Thymus (tissue), 11 donors: ENCODE measurements at regions not wholly inside any gene's neighbourhood (a gene's known extent, or its start where the extent isn't known, plus 50 kb on each side); places are given as distances from the start of the nearest gene placed in this dataset.
A peak's percentile ranks its signal among the peaks of the same experiment; 100 is the strongest.

Source experiments
- DNase-seq, 9 donors: peaks; one replicate each; pipeline ENCODE4 v3.0.0-alpha.2; 2013; ENCODE audit warnings: low spot score in 9 of 9, low read depth in 6 of 9, missing footprints in 1 of 9
- H3K27ac ChIP-seq, 2 donors: one replicate each; pipeline ENCODE4 v1.5.1; 2013; ENCODE audit warnings: control low read depth in 1 of 2, low read depth in 1 of 2, low read length in 1 of 2, mild to moderate bottlenecking in 1 of 2, moderate library complexity in 1 of 2
- H3K27me3 ChIP-seq, 2 donors: one replicate each; pipeline ENCODE4 v1.5.1; 2013; ENCODE audit warnings: low read length in 1 of 2; ENCODE audit not compliant: control insufficient read depth in 2 of 2, insufficient read depth in 1 of 2
- H3K36me3 ChIP-seq, 2 donors: one replicate each; pipeline ENCODE4 v1.5.1; 2013; ENCODE audit warnings: low read length in 1 of 2, mild to moderate bottlenecking in 1 of 2, moderate library complexity in 1 of 2; ENCODE audit not compliant: control insufficient read depth in 2 of 2, insufficient read depth in 2 of 2
- H3K4me1 ChIP-seq, 2 donors: one replicate each; pipeline ENCODE4 v1.5.1; 2013; ENCODE audit warnings: low read length in 2 of 2; ENCODE audit not compliant: control insufficient read depth in 2 of 2, insufficient read depth in 2 of 2
- H3K4me3 ChIP-seq, 2 donors: one replicate each; pipeline ENCODE4 v1.5.1; 2013; ENCODE audit warnings: low read length in 2 of 2, control low read depth in 1 of 2, mild to moderate bottlenecking in 1 of 2
- H3K9me3 ChIP-seq, 2 donors: one replicate each; pipeline ENCODE4 v1.5.1; 2013; ENCODE audit warnings: low read length in 1 of 2, mild to moderate bottlenecking in 1 of 2; ENCODE audit not compliant: control insufficient read depth in 2 of 2, insufficient read depth in 1 of 2
- WGBS: extraction: QIAGEN DNeasy Blood & Tissue Kit; methylation state at CpG from one replicate; pipeline ENCODE4 v1.1.7; 2013; 5-methylcytosine and 5-hydroxymethylcytosine counted together
- donor health status: healthy.

- Histone ChIP-seq H3K9me3 (no peaks in the 10 kb centered on the region), H3K4me3 (no peak overlapping the region), H3K36me3 (no peaks in the 10 kb centered on the region), H3K4me1 (no peaks in the 10 kb centered on the region), H3K27me3 (no peaks in the 10 kb centered on the region), H3K27ac (no peak overlapping the region)
- WGBS = 89% methylated on average over 9 of the region's 9 CpGs
- DNase-seq = no peak
Measured at GRCh38 chr6:129946439-129947140, 71.8 kb upstream of the L3MBTL3 start.

DNA sequence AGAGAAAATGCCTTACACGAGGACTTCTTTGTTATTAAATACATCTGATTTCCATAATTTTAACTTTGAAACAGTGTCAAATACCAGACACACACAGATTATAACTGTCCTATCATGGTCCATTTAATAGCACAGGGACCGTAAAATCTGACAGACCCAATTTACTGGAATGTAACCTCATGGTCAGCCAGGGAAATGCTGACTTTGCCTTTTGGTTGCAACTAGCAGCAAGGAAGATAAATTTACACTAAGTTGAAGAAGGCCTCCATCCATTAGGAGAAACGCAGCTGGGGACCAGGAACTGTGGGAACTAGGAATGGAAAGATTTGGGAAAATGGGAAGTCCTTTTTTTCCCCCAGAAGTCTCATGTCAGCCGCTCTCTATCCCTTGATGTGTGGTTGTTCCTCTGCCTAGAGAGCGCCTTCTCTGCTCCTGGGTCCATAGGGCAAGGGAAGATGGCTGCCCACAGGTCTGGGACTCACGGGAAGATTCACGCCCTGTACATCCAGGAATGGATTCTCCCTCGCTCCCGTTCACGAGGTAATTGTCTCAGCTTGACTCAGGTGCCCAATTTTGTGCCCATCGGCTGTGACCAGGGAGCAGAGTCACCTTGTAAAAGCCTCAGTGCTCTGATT, 74.6 kb upstream of the L3MBTL3 start:
- H3K4me3 ChIP-seq = no peak overlapping the region
- H3K36me3 ChIP-seq = no peaks in the 10 kb centered on the region
- no peaks in the 10 kb centered on the region for H3K27me3 ChIP-seq
- H3K9me3 ChIP-seq = no peaks in the 10 kb centered on the region
- no peaks in the 10 kb centered on the region for H3K4me1 ChIP-seq
- no peak for DNase-seq
- no peak overlapping the region for H3K27ac ChIP-seq
- 95% methylated on average over 11 of the region's 11 CpGs for WGBS

- DNase-seq = no peak
- no peaks in the 10 kb centered on the region for H3K9me3 ChIP-seq
- no peak overlapping the region for H3K27ac ChIP-seq
- 79% methylated on average over 6 of the region's 6 CpGs for WGBS
- H3K36me3 ChIP-seq = no peaks in the 10 kb centered on the region
- H3K27me3 ChIP-seq = no peaks in the 10 kb centered on the region
- H3K4me3 ChIP-seq = no peak overlapping the region
- H3K4me1 ChIP-seq = no peaks in the 10 kb centered on the region
Measured at GRCh38 chr6:129940454-129941195, 77.8 kb upstream of the L3MBTL3 start.

GRCh38 chr6:129938249-129939020, 77.3 kb upstream of the TMEM244 start:
- no peak for DNase-seq
- Histone ChIP-seq H3K4me1 (no peaks in the 10 kb centered on the region), H3K4me3 (no peak overlapping the region), H3K9me3 (no peaks in the 10 kb centered on the region), H3K27ac (no peak overlapping the region), H3K27me3 (no peaks in the 10 kb centered on the region), H3K36me3 (no peaks in the 10 kb centered on the region)
- 92% methylated on average over 8 of the region's 8 CpGs for WGBS

GRCh38 chr6:129936329-129937165, 75.4 kb upstream of the TMEM244 start:
- Histone ChIP-seq H3K4me1 (no peaks in the 10 kb centered on the region), H3K4me3 (no peak overlapping the region), H3K27ac (no peak overlapping the region), H3K36me3 (no peaks in the 10 kb centered on the region), H3K27me3 (no peaks in the 10 kb centered on the region), H3K9me3 (no peaks in the 10 kb centered on the region)
- 24% methylated on average over 7 of the region's 7 CpGs for whole genome bisulfite sequencing
- peak in 8 of 9 donors; percentile 3 to 53 (median 22) for DNase-seq

DNA sequence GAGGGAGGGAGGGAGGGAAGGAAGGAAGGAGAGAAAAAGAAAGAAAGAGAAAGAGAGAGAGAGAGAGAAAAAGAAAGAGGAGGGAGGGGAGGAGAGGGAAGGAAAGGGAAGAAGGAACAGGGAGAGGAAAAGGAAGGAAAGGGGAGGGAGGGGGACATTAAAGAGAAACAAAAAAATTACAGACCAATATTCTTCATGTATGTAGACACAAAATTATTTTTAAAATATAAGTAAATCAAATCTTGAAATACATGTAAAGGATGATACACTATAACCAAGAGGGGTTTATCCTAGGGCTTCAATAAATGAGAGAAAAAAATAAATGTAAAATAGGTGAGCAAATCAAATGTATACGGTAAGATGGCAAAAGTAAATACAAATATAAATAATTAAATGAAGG, 71.2 kb upstream of the TMEM244 start:
- no peaks in the 10 kb centered on the region for H3K27me3 ChIP-seq
- H3K4me1 ChIP-seq = no peaks in the 10 kb centered on the region
- H3K9me3 ChIP-seq = no peaks in the 10 kb centered on the region
- H3K4me3 ChIP-seq = no peak overlapping the region
- no peak overlapping the region for H3K27ac ChIP-seq
- 99% methylated on average over 1 of the region's 1 CpG for WGBS
- H3K36me3 ChIP-seq = no peaks in the 10 kb centered on the region
- DNase-seq = no peak

- Histone ChIP-seq H3K4me3 (no peak overlapping the region), H3K36me3 (no peaks in the 10 kb centered on the region), H3K27me3 (no peaks in the 10 kb centered on the region), H3K4me1 (no peaks in the 10 kb centered on the region), H3K9me3 (no peaks in the 10 kb centered on the region), H3K27ac (no peak overlapping the region)
- peak in 1 of 9 donors; percentile 4 for DNase-seq
- WGBS = 96% methylated on average over 1 of the region's 1 CpG
Measured at GRCh38 chr6:129929433-129929832, 68.3 kb upstream of the TMEM244 start.

DNA sequence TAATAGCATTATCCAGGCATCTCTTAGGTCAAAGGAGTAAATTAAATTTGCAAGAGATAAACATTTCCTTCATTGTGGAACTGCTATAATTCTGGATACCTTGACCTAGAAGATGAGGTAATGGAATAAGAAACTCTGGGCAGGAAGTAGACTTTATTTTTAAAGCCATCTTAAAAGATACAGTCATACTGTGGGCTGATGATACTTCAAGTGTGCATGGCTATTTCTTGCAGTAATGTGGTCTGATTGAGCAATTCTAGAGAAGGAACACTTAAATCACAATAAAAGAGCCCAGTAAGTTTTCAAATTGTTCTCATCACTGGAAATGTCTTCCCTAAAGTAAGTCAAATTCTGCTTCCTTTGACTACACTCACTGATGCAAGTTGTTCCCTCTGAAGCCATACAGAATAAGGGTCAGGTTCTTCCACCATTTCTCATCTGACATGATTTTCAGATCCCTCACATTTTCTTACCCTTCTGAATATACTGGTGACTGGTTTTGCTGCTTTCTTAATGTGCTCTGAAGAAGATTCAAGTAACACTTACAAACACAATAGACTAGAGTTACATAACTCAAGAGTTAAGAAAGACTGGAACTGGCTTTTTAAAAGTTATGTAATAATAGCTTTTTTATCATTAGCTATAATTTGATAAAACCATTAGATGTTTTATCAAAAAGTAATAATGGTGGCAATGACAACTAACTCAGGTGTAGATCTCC, 62.6 kb upstream of the TMEM244 start:
- no peaks in the 10 kb centered on the region for H3K27me3 ChIP-seq
- H3K4me3 ChIP-seq = no peak overlapping the region
- no peak for DNase-seq
- H3K36me3 ChIP-seq = no peaks in the 10 kb centered on the region
- no peaks in the 10 kb centered on the region for H3K4me1 ChIP-seq
- no peak overlapping the region for H3K27ac ChIP-seq
- no peaks in the 10 kb centered on the region for H3K9me3 ChIP-seq
